Calu3 (cell line): ENCODE measurements at regions not wholly inside any gene's neighbourhood (a gene's known extent, or its start where the extent isn't known, plus 50 kb on each side); places are given as distances from the start of the nearest gene placed in this dataset.

Source experiments
- BruUV-seq: library from RNA; stranded (reverse); fragments of 400-500 nt; replicated peaks from 2 replicates; lab custom pipeline; 2021; lab: Mats Ljungman, UMichigan
- CTCF ChIA-PET: fragments of 300-600 bp; sonication (Branson Sonifier 250); formaldehyde crosslinking; loops from one replicate; lab custom pipeline; 2022; ENCODE audit warnings: antibody characterized with exemption; lab: Charles Lee
- DNase-seq: peaks from one replicate; pipeline ENCODE4 v3.0.0; 2022
- H3K27ac Mint-ChIP-seq: one replicate; pipeline ENCODE4 v1.8.0; 2022; ENCODE audit warnings: mixed read lengths; ENCODE audit not compliant: unreplicated experiment
- H3K27me3 Mint-ChIP-seq: one replicate; pipeline ENCODE4 v1.8.0; 2022; ENCODE audit warnings: mixed read lengths; ENCODE audit not compliant: unreplicated experiment
- H3K36me3 Mint-ChIP-seq: one replicate; pipeline ENCODE4 v1.8.0; 2022; ENCODE audit warnings: mild to moderate bottlenecking, moderate library complexity, mixed read lengths; ENCODE audit not compliant: insufficient read depth, unreplicated experiment
- H3K4me1 Mint-ChIP-seq: one replicate; pipeline ENCODE4 v1.8.0; 2022; ENCODE audit warnings: mild to moderate bottlenecking, low read depth, mixed read lengths; ENCODE audit not compliant: unreplicated experiment
- H3K4me3 Mint-ChIP-seq: one replicate; pipeline ENCODE4 v1.8.0; 2022; ENCODE audit warnings: mild to moderate bottlenecking, low read depth, moderate library complexity, mixed read lengths; ENCODE audit not compliant: unreplicated experiment
- H3K9me3 Mint-ChIP-seq: one replicate; pipeline ENCODE4 v1.8.0; 2022; ENCODE audit warnings: low read depth, mixed read lengths; ENCODE audit not compliant: unreplicated experiment
- CTCF ChIP-seq: fragments of 200-600 bp; IDR thresholded peaks from one replicate; pipeline ENCODE4 v1.8.0; 2022; ENCODE audit warnings: antibody characterized with exemption; ENCODE audit not compliant: unreplicated experiment
- intact Hi-C: fragments of 100-400 bp; cut with micrococcal nuclease; formaldehyde crosslinking; loops from one replicate; pipeline ENCODE4 v1.10.0; 2022; ENCODE audit not compliant: unreplicated experiment

GRCh38 chr19:31119951-31120690 lies 229.1 kb downstream of the TSHZ3 start:
- CTCF ChIA-PET = no interaction called here
- intact Hi-C loops = no loop called here
- no peak for DNase-seq
- no TSS peak for BruUV-seq
- Mint-ChIP-seq H3K4me3 (no peak overlapping the region), H3K4me1 (no peaks in the 10 kb centered on the region), H3K9me3 (peaks cover 13% of the 10 kb centered on the region), H3K27me3 (no peaks in the 10 kb centered on the region), H3K36me3 (no peaks in the 10 kb centered on the region), H3K27ac (no peak overlapping the region)
- no peak for TF ChIP-seq CTCF

- no peak overlapping the region for H3K4me3 Mint-ChIP-seq
- intact Hi-C loops = no loop called here
Measured at GRCh38 chr19:31118986-31119385, 230.2 kb downstream of the TSHZ3 start.

GRCh38 chr19:31118287-31118955 lies 230.8 kb downstream of the TSHZ3 start:
- H3K27ac Mint-ChIP-seq = no peak overlapping the region
- CTCF ChIA-PET = no interaction called here
- no peaks in the 10 kb centered on the region for H3K4me1 Mint-ChIP-seq
- H3K36me3 Mint-ChIP-seq = no peaks in the 10 kb centered on the region
- no peak for DNase-seq
- no peaks in the 10 kb centered on the region for H3K27me3 Mint-ChIP-seq
- intact Hi-C loops = no loop called here
- no TSS peak for BruUV-seq
- H3K4me3 Mint-ChIP-seq = no peak overlapping the region
- peaks cover 11% of the 10 kb centered on the region for H3K9me3 Mint-ChIP-seq
- no peak for TF ChIP-seq CTCF

More at GRCh38 chr19:31118986-31119385, 230.2 kb downstream of the TSHZ3 start:
- no peak for DNase-seq
- no peaks in the 10 kb centered on the region for H3K36me3 Mint-ChIP-seq
- peaks cover 13% of the 10 kb centered on the region for H3K9me3 Mint-ChIP-seq
- BruUV-seq = no TSS peak
- no peak for TF ChIP-seq CTCF
- H3K27me3 Mint-ChIP-seq = no peaks in the 10 kb centered on the region
- CTCF ChIA-PET = no interaction called here
- no peak overlapping the region for H3K27ac Mint-ChIP-seq
- no peaks in the 10 kb centered on the region for H3K4me1 Mint-ChIP-seq

- BruUV-seq = no TSS peak
- Mint-ChIP-seq H3K4me1 (no peaks in the 10 kb centered on the region), H3K9me3 (peaks cover 14% of the 10 kb centered on the region), H3K36me3 (no peaks in the 10 kb centered on the region), H3K27me3 (no peaks in the 10 kb centered on the region), H3K27ac (no peak overlapping the region), H3K4me3 (no peak overlapping the region)
- TF ChIP-seq CTCF = no peak
- no peak for DNase-seq
- intact Hi-C loops = no loop called here
- CTCF ChIA-PET = no interaction called here
Measured at GRCh38 chr19:31114585-31114984, 234.7 kb downstream of the TSHZ3 start.
